ENCODE measurements at regions not wholly inside any gene's neighbourhood (a gene's known extent, or its start where the extent isn't known, plus 50 kb on each side); places are given as distances from the start of the nearest gene placed in this dataset.

- no peaks in the 10 kb centered on the region for H3K9me3 ChIP-seq (ENCODE audit: insufficient read depth, low read depth, low read length)
- H3K27ac ChIP-seq (ENCODE audit: low read length), result no peak overlapping the region
- H3K9ac ChIP-seq (ENCODE audit: low read depth, low read length), result no peak overlapping the region
- no peaks in the 10 kb centered on the region for H3K27me3 ChIP-seq (ENCODE audit: insufficient read depth, low read length)
- no peak overlapping the region for H3K4me3 ChIP-seq (ENCODE audit: low read length)
- H3K4me1 ChIP-seq (ENCODE audit: insufficient read depth, low read length), result no peaks in the 10 kb centered on the region
- no peaks in the 10 kb centered on the region for H3K36me3 ChIP-seq (ENCODE audit: insufficient read depth, low read depth, low read length)
Measured at GRCh38 chr7:115106316-115106715, 184.4 kb downstream of the MDFIC start.

- H3K27ac ChIP-seq (ENCODE audit: low read length), result no peak overlapping the region
- H3K9me3 ChIP-seq (ENCODE audit: insufficient read depth, low read depth, low read length), result no peaks in the 10 kb centered on the region
- H3K9ac ChIP-seq (ENCODE audit: low read depth, low read length), result no peak overlapping the region
- H3K36me3 ChIP-seq (ENCODE audit: insufficient read depth, low read depth, low read length), result no peaks in the 10 kb centered on the region
- no peaks in the 10 kb centered on the region for H3K4me1 ChIP-seq (ENCODE audit: insufficient read depth, low read length)
- no peak overlapping the region for H3K4me3 ChIP-seq (ENCODE audit: low read length)
- no peaks in the 10 kb centered on the region for H3K27me3 ChIP-seq (ENCODE audit: insufficient read depth, low read length)
Measured at GRCh38 chr7:115102738-115103137, 180.8 kb downstream of the MDFIC start.

- Histone ChIP-seq H3K9ac (ENCODE audit: low read depth, low read length) (no peak overlapping the region), H3K27ac (ENCODE audit: low read length) (no peak overlapping the region), H3K27me3 (ENCODE audit: insufficient read depth, low read length) (no peaks in the 10 kb centered on the region), H3K9me3 (ENCODE audit: insufficient read depth, low read depth, low read length) (no peaks in the 10 kb centered on the region), H3K36me3 (ENCODE audit: insufficient read depth, low read depth, low read length) (no peaks in the 10 kb centered on the region), H3K4me1 (ENCODE audit: insufficient read depth, low read length) (peaks cover 15% of the 10 kb centered on the region; the same call in 1 of the 2 replicates), H3K4me3 (ENCODE audit: low read length) (no peak overlapping the region)
Measured at GRCh38 chr7:115101199-115101598, 179.3 kb downstream of the MDFIC start.

- peaks cover 15% of the 10 kb centered on the region; the same call in 1 of the 2 replicates for H3K4me1 ChIP-seq (ENCODE audit: insufficient read depth, low read length)
- H3K27me3 ChIP-seq (ENCODE audit: insufficient read depth, low read length), result no peaks in the 10 kb centered on the region
- H3K36me3 ChIP-seq (ENCODE audit: insufficient read depth, low read depth, low read length), result no peaks in the 10 kb centered on the region
- H3K4me3 ChIP-seq (ENCODE audit: low read length), result no peak overlapping the region
- H3K9me3 ChIP-seq (ENCODE audit: insufficient read depth, low read depth, low read length), result no peaks in the 10 kb centered on the region
- H3K27ac ChIP-seq (ENCODE audit: low read length), result no peak overlapping the region
- no peak overlapping the region for H3K9ac ChIP-seq (ENCODE audit: low read depth, low read length)
Measured at GRCh38 chr7:115099906-115100305, 178.0 kb downstream of the MDFIC start.

GRCh38 chr7:115097175-115097671, 175.3 kb downstream of the MDFIC start:
- H3K9me3 ChIP-seq (ENCODE audit: insufficient read depth, low read depth, low read length), result no peaks in the 10 kb centered on the region
- H3K36me3 ChIP-seq (ENCODE audit: insufficient read depth, low read depth, low read length), result no peaks in the 10 kb centered on the region
- H3K27me3 ChIP-seq (ENCODE audit: insufficient read depth, low read length), result no peaks in the 10 kb centered on the region
- H3K27ac ChIP-seq (ENCODE audit: low read length), result no peak overlapping the region
- peaks cover 15% of the 10 kb centered on the region; the same call in 1 of the 2 replicates for H3K4me1 ChIP-seq (ENCODE audit: insufficient read depth, low read length)
- no peak overlapping the region for H3K4me3 ChIP-seq (ENCODE audit: low read length)
- H3K9ac ChIP-seq (ENCODE audit: low read depth, low read length), result no peak overlapping the region

- H3K27me3 ChIP-seq (ENCODE audit: insufficient read depth, low read length), result no peaks in the 10 kb centered on the region
- peaks cover 15% of the 10 kb centered on the region; the same call in 1 of the 2 replicates for H3K4me1 ChIP-seq (ENCODE audit: insufficient read depth, low read length)
- H3K27ac ChIP-seq (ENCODE audit: low read length), result no peak overlapping the region
Measured at GRCh38 chr7:115096262-115096661, 174.4 kb downstream of the MDFIC start.

GRCh38 chr7:115094163-115094562, 172.3 kb downstream of the MDFIC start:
- Histone ChIP-seq H3K4me3 (ENCODE audit: low read length) (no peak overlapping the region), H3K27me3 (ENCODE audit: insufficient read depth, low read length) (no peaks in the 10 kb centered on the region), H3K9me3 (ENCODE audit: insufficient read depth, low read depth, low read length) (no peaks in the 10 kb centered on the region), H3K36me3 (ENCODE audit: insufficient read depth, low read depth, low read length) (no peaks in the 10 kb centered on the region), H3K4me1 (ENCODE audit: insufficient read depth, low read length) (peaks cover 15% of the 10 kb centered on the region; the same call in 1 of the 2 replicates), H3K27ac (ENCODE audit: low read length) (no peak overlapping the region), H3K9ac (ENCODE audit: low read depth, low read length) (no peak overlapping the region)

More at GRCh38 chr7:115096262-115096661, 174.4 kb downstream of the MDFIC start:
- Histone ChIP-seq H3K9me3 (ENCODE audit: insufficient read depth, low read depth, low read length) (no peaks in the 10 kb centered on the region), H3K36me3 (ENCODE audit: insufficient read depth, low read depth, low read length) (no peaks in the 10 kb centered on the region), H3K9ac (ENCODE audit: low read depth, low read length) (no peak overlapping the region), H3K4me3 (ENCODE audit: low read length) (no peak overlapping the region)

- no peaks in the 10 kb centered on the region for H3K9me3 ChIP-seq (ENCODE audit: insufficient read depth, low read depth, low read length)
- H3K9ac ChIP-seq (ENCODE audit: low read depth, low read length), result no peak overlapping the region
- H3K27ac ChIP-seq (ENCODE audit: low read length), result no peak overlapping the region
- no peaks in the 10 kb centered on the region for H3K27me3 ChIP-seq (ENCODE audit: insufficient read depth, low read length)
- peaks cover 10% of the 10 kb centered on the region for H3K4me1 ChIP-seq (ENCODE audit: insufficient read depth, low read length)
- H3K36me3 ChIP-seq (ENCODE audit: insufficient read depth, low read depth, low read length), result no peaks in the 10 kb centered on the region
- no peak overlapping the region for H3K4me3 ChIP-seq (ENCODE audit: low read length)
Measured at GRCh38 chr7:115088893-115089292, 167.0 kb downstream of the MDFIC start.

GRCh38 chr7:115087437-115087836, 165.5 kb downstream of the MDFIC start:
- Histone ChIP-seq H3K27me3 (ENCODE audit: insufficient read depth, low read length) (no peaks in the 10 kb centered on the region), H3K9ac (ENCODE audit: low read depth, low read length) (no peak overlapping the region), H3K9me3 (ENCODE audit: insufficient read depth, low read depth, low read length) (no peaks in the 10 kb centered on the region), H3K27ac (ENCODE audit: low read length) (no peak overlapping the region), H3K36me3 (ENCODE audit: insufficient read depth, low read depth, low read length) (no peaks in the 10 kb centered on the region), H3K4me1 (ENCODE audit: insufficient read depth, low read length) (peaks cover 10% of the 10 kb centered on the region), H3K4me3 (ENCODE audit: low read length) (no peak overlapping the region)

GRCh38 chr7:115086146-115086841, 164.4 kb downstream of the MDFIC start:
- Histone ChIP-seq H3K4me3 (ENCODE audit: low read length) (no peak overlapping the region), H3K36me3 (ENCODE audit: insufficient read depth, low read depth, low read length) (no peaks in the 10 kb centered on the region), H3K4me1 (ENCODE audit: insufficient read depth, low read length) (peaks cover 10% of the 10 kb centered on the region), H3K27me3 (ENCODE audit: insufficient read depth, low read length) (no peaks in the 10 kb centered on the region), H3K9me3 (ENCODE audit: insufficient read depth, low read depth, low read length) (no peaks in the 10 kb centered on the region), H3K9ac (ENCODE audit: low read depth, low read length) (no peak overlapping the region), H3K27ac (ENCODE audit: low read length) (no peak overlapping the region)

- Histone ChIP-seq H3K9me3 (ENCODE audit: insufficient read depth, low read depth, low read length) (no peaks in the 10 kb centered on the region), H3K27me3 (ENCODE audit: insufficient read depth, low read length) (no peaks in the 10 kb centered on the region), H3K4me3 (ENCODE audit: low read length) (no peak overlapping the region), H3K4me1 (ENCODE audit: insufficient read depth, low read length) (peaks cover 10% of the 10 kb centered on the region), H3K27ac (ENCODE audit: low read length) (no peak overlapping the region), H3K36me3 (ENCODE audit: insufficient read depth, low read depth, low read length) (no peaks in the 10 kb centered on the region), H3K9ac (ENCODE audit: low read depth, low read length) (no peak overlapping the region)
Measured at GRCh38 chr7:115085421-115085820, 163.5 kb downstream of the MDFIC start.

- H3K4me1 ChIP-seq (ENCODE audit: insufficient read depth, low read length), result peaks cover 10% of the 10 kb centered on the region
- no peak overlapping the region for H3K4me3 ChIP-seq (ENCODE audit: low read length)
- H3K27me3 ChIP-seq (ENCODE audit: insufficient read depth, low read length), result no peaks in the 10 kb centered on the region
- H3K9ac ChIP-seq (ENCODE audit: low read depth, low read length), result no peak overlapping the region
- H3K36me3 ChIP-seq (ENCODE audit: insufficient read depth, low read depth, low read length), result no peaks in the 10 kb centered on the region
- no peaks in the 10 kb centered on the region for H3K9me3 ChIP-seq (ENCODE audit: insufficient read depth, low read depth, low read length)
- H3K27ac ChIP-seq (ENCODE audit: low read length), result no peak overlapping the region
Measured at GRCh38 chr7:115083935-115084334, 162.0 kb downstream of the MDFIC start.
